ENCODE measurements at regions not wholly inside any gene's neighbourhood (a gene's known extent, or its start where the extent isn't known, plus 50 kb on each side); places are given as distances from the start of the nearest gene placed in this dataset.

GRCh38 chr5:89855417-89855816 lies 554.1 kb downstream of the CETN3 start:
- intact Hi-C loops (cut with micrococcal nuclease) (no loop called here), dilution Hi-C loops (cut with MboI; ENCODE audit: extremely low pct_ligation_motif_present, low sequenced_read_pairs) (no loop called here)
- no peak overlapping the region for H3K27ac ChIP-seq (ENCODE audit: insufficient read depth, low read depth, low read length)
- no peaks in the 10 kb centered on the region for H3K27me3 ChIP-seq (ENCODE audit: control insufficient read depth in 2 of 2, insufficient read depth in 2 of 2, low read length in 2 of 2)
- no peaks in the 10 kb centered on the region for H3K36me3 ChIP-seq (ENCODE audit: control insufficient read depth in 2 of 2, extremely low read depth in 1 of 2, insufficient read depth in 2 of 2, low read length in 2 of 2)
- ChIA-PET CTCF (no interaction called here), POLR2A (no interaction called here)
- DNase-seq (ENCODE audit: low read depth, low spot score) (no peak), FAIRE-seq (no peak)
- H3K4me2 ChIP-seq (ENCODE audit: insufficient read depth, low read length): no peak overlapping the region
- no peak for TF ChIP-seq EZH2 (IDR thresholded peaks at IDR 0.05; ENCODE audit: borderline replicate concordance, low read depth, low read length, severe bottlenecking)
- TF ChIP-seq, protein P1, sequence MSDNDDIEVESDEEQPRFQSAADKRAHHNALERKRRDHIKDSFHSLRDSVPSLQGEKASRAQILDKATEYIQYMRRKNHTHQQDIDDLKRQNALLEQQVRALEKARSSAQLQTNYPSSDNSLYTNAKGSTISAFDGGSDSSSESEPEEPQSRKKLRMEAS (IDR thresholded peaks at IDR 0.05; ENCODE audit: insufficient read depth, insufficient read length): no peak
- no peak for TF ChIP-seq POLR2A (IDR thresholded peaks at IDR 0.05; ENCODE audit: low read depth, low read length)
- TF ChIP-seq MYC (IDR thresholded peaks at IDR 0.05; ENCODE audit: low read depth, low read length): no peak
- no peak for TF ChIP-seq GATA2 (IDR thresholded peaks at IDR 0.05; ENCODE audit: insufficient read depth, insufficient read length, low read depth, low read length)
- no peak for TF ChIP-seq JUN (IDR thresholded peaks at IDR 0.05; ENCODE audit: borderline replicate concordance, insufficient read depth, insufficient read length, low read depth)
- TF ChIP-seq FOS (IDR thresholded peaks at IDR 0.05; ENCODE audit: borderline replicate concordance, insufficient read depth, low read length): no peak
- TF ChIP-seq POLR2AphosphoS5 (IDR thresholded peaks at IDR 0.05; ENCODE audit: insufficient read depth, low read depth, low read length): no peak
- TF ChIP-seq CTCF (IDR thresholded peaks at IDR 0.05; ENCODE audit: extremely low read depth in 1 of 2, insufficient read depth in 1 of 2, low read depth in 1 of 2, low read length in 2 of 2): no peak
- no peaks in the 10 kb centered on the region for H4K20me1 ChIP-seq (replicated peaks; ENCODE audit: control insufficient read depth, extremely low read depth, insufficient read depth, low read length)
- H3K9ac ChIP-seq (replicated peaks; ENCODE audit: extremely low read depth, insufficient read depth, low read length): no peak overlapping the region
- H2AFZ ChIP-seq (ENCODE audit: low read depth, low read length): no peak overlapping the region
- BruUV-seq (replicated peaks): no TSS peak
- H3K9me3 ChIP-seq (replicated peaks; ENCODE audit: control insufficient read depth, insufficient read depth, low read length): no peaks in the 10 kb centered on the region
- H3K4me3 ChIP-seq (replicated peaks in 1 of 3; ENCODE audit: insufficient read depth in 1 of 3, low read depth in 1 of 3, low read length in 3 of 3): no peak overlapping the region
- no peaks in the 10 kb centered on the region for H3K79me2 ChIP-seq (ENCODE audit: control insufficient read depth, insufficient read depth, low read length)
- no peaks in the 10 kb centered on the region for H3K4me1 ChIP-seq (ENCODE audit: control insufficient read depth, extremely low read depth, insufficient read depth, low read length)
- H3K9me1 ChIP-seq (replicated peaks; ENCODE audit: control insufficient read depth, extremely low read depth, insufficient read depth, low read length): no peaks in the 10 kb centered on the region

All from endothelial cell of umbilical vein (primary cell).